ENCODE measurements at regions not wholly inside any gene's neighbourhood (a gene's known extent, or its start where the extent isn't known, plus 50 kb on each side); places are given as distances from the start of the nearest gene placed in this dataset.
"Not testable (repeated sequence)": the region's sequence is repeated elsewhere in the genome, so short reads cannot be mapped to it uniquely, and the experiment has no call there.

DNA sequence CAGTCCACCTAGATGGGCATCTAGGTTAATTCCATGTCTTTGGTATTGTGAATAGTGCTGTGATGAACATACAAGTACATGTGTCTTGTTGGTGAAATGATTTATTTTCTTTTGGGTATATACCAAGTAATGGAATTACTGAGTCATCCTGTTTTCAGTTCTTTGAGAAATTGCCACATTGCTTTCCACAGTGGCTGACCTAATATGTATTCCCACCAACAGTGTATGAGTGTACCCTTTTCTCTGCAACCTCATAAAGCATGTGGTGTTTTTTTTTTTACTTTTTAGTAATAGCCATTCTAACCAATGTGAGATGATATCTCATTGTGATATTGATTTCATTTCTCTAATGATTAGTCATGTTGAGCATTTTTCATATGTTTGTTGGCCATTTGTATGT lies 86.0 kb upstream of the NDN start:
- Histone ChIP-seq H3K4me1 (no peaks in the 10 kb centered on the region), H3K9me3 (peaks cover 4% of the 10 kb centered on the region), H3K4me3 (no peak overlapping the region), H3K27me3 (no peaks in the 10 kb centered on the region), H3K27ac (no peak overlapping the region), H3K36me3 (no peaks in the 10 kb centered on the region)
- TF ChIP-seq CTCF (IDR thresholded peaks at IDR 0.05) (no peak), POLR2A (IDR thresholded peaks at IDR 0.05) (no peak), POLR2AphosphoS5 (IDR thresholded peaks at IDR 0.05) (no peak), EP300 (IDR thresholded peaks at IDR 0.05) (no peak)
- no peak for DNase-seq (ENCODE audit: low spot score in 2 of 2)

GRCh38 chr15:23787346-23788105 lies 100.4 kb upstream of the NDN start:
- Histone ChIP-seq H3K4me1 (no peaks in the 10 kb centered on the region), H3K4me3 (no peak overlapping the region), H3K27ac (no peak overlapping the region), H3K27me3 (no peaks in the 10 kb centered on the region), H3K9me3 (no peaks in the 10 kb centered on the region), H3K36me3 (no peaks in the 10 kb centered on the region)
- no peak for DNase-seq (ENCODE audit: low spot score in 2 of 2)
- TF ChIP-seq POLR2A (IDR thresholded peaks at IDR 0.05) = no peak
- no peak for TF ChIP-seq EP300 (IDR thresholded peaks at IDR 0.05)
- no peak for TF ChIP-seq POLR2AphosphoS5 (IDR thresholded peaks at IDR 0.05)
- TF ChIP-seq CTCF (IDR thresholded peaks at IDR 0.05) = no peak
- 19% methylated on average over 2 of the region's 2 CpGs for WGBS

- Histone ChIP-seq H3K27me3 (no peaks in the 10 kb centered on the region), H3K9me3 (peaks cover 4% of the 10 kb centered on the region), H3K36me3 (no peaks in the 10 kb centered on the region), H3K4me1 (no peaks in the 10 kb centered on the region), H3K27ac (no peak overlapping the region), H3K4me3 (no peak overlapping the region)
- no peak for TF ChIP-seq EP300 (IDR thresholded peaks at IDR 0.05)
- TF ChIP-seq POLR2AphosphoS5 (IDR thresholded peaks at IDR 0.05) = no peak
- TF ChIP-seq POLR2A (IDR thresholded peaks at IDR 0.05) = no peak
- TF ChIP-seq CTCF (IDR thresholded peaks at IDR 0.05) = no peak
- WGBS = 58% methylated on average over 6 of the region's 6 CpGs
- DNase-seq (ENCODE audit: low spot score in 2 of 2) = no peak
Measured at GRCh38 chr15:23793191-23793680, 106.1 kb upstream of the NDN start.

GRCh38 chr15:23797747-23798446 lies 110.8 kb upstream of the NDN start:
- DNase-seq (ENCODE audit: low spot score in 2 of 2) = no peak
- H3K4me1 ChIP-seq = no peaks in the 10 kb centered on the region
- H3K4me3 ChIP-seq = no peak overlapping the region
- H3K27me3 ChIP-seq = no peaks in the 10 kb centered on the region
- 62% methylated on average over 22 of the region's 22 CpGs for WGBS
- H3K27ac ChIP-seq = no peak overlapping the region
- no peak for TF ChIP-seq POLR2AphosphoS5 (IDR thresholded peaks at IDR 0.05)
- no peak for TF ChIP-seq CTCF (IDR thresholded peaks at IDR 0.05)
- TF ChIP-seq POLR2A (IDR thresholded peaks at IDR 0.05) = no peak
- no peak for TF ChIP-seq EP300 (IDR thresholded peaks at IDR 0.05)
- H3K9me3 ChIP-seq = peaks cover 4% of the 10 kb centered on the region
- no peaks in the 10 kb centered on the region for H3K36me3 ChIP-seq

GRCh38 chr15:23801881-23802280 lies 114.8 kb upstream of the NDN start:
- WGBS = 94% methylated on average over 2 of the region's 2 CpGs
- Histone ChIP-seq H3K9me3 (peaks cover 7% of the 10 kb centered on the region), H3K27me3 (no peaks in the 10 kb centered on the region), H3K36me3 (no peaks in the 10 kb centered on the region), H3K27ac (no peak overlapping the region), H3K4me1 (no peaks in the 10 kb centered on the region), H3K4me3 (no peak overlapping the region)
- no peak for DNase-seq (ENCODE audit: low spot score in 2 of 2)
- TF ChIP-seq POLR2A (IDR thresholded peaks at IDR 0.05) = no peak
- TF ChIP-seq POLR2AphosphoS5 (IDR thresholded peaks at IDR 0.05) = no peak
- no peak for TF ChIP-seq CTCF (IDR thresholded peaks at IDR 0.05)
- TF ChIP-seq EP300 (IDR thresholded peaks at IDR 0.05) = no peak

DNA sequence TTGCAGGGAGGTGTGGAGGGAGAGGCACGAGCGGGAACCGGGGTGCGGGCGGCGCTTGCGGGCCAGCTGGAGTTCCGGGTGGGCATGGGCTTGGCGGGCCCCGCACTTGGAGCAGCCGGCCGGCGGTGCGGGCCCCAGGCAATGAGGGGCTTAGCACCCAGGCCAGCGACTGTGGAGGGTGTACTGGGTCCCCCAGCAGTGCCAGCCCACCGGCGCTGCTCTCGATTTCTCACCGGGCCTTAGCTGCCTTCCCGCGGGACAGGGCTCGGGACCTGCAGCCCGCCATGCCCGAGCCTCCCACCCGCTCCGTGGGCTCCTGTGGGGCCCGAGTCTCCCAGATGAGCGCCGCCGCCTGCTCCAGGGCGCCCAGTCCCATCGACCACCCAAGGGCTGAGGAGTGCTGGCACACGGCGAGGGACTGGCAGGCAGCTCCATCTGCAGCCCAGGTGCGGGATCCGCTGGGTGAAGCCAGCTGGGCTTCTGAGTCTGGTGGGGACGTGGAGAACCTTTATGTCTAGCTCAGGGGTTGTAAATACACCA lies 115.9 kb upstream of the NDN start:
- H3K27me3 ChIP-seq; H3K9me3 ChIP-seq; DNase-seq (ENCODE audit: low spot score in 2 of 2); H3K4me1 ChIP-seq; H3K4me3 ChIP-seq; H3K27ac ChIP-seq; H3K36me3 ChIP-seq: not testable (repeated sequence)
- WGBS = 60% methylated on average over 2 of the region's 37 CpGs
